Erythroblast (primary cell): ENCODE measurements at regions not wholly inside any gene's neighbourhood (a gene's known extent, or its start where the extent isn't known, plus 50 kb on each side); places are given as distances from the start of the nearest gene placed in this dataset.

Source experiments
- GATA1 ChIP-seq: IDR thresholded peaks from 2 replicates; pipeline ENCODE4 v1.6.1; 2011; ENCODE audit warnings: low read depth, mild to moderate bottlenecking, control low read depth, low read length, moderate library complexity
- POLR2A ChIP-seq: IDR thresholded peaks from 2 replicates; pipeline ENCODE4 v1.6.1; 2011; ENCODE audit warnings: mild to moderate bottlenecking, low read length

DNA sequence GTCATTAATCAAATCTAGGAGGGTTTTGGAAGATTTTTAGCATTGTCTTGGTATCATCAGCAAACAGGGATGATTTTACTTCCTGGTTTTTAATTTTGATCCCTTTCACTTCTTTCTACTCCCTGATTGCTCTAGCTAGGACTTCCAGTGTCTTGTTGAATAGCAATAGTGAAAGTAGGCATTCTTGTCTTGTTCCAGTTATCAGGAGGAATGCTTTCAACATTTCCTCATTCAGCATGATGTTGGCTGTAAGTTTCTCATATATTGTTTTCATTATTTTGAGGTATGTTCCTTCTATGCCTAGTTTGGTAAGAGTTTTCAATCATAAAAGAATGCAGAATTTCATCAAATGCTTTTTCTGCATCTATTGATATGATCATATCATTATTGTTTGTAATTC, 244.2 kb upstream of the CLEC14A start:
- TF ChIP-seq POLR2A (no peak), GATA1 (no peak)
